Ecto neural progenitor cell (in vitro differentiated cells): ENCODE measurements at regions not wholly inside any gene's neighbourhood (a gene's known extent, or its start where the extent isn't known, plus 50 kb on each side); places are given as distances from the start of the nearest gene placed in this dataset.
"Not testable (repeated sequence)": the region's sequence is repeated elsewhere in the genome, so short reads cannot be mapped to it uniquely, and the experiment has no call there.

Source experiments
- DNase-seq: peaks from one replicate; pipeline ENCODE4 v3.0.0-alpha.2; 2018; ENCODE audit warnings: low spot score

- DNase-seq, result no peak
These were observed 153.6 kb downstream of the MAGEB17 start for GRCh38 chrX:16320765-16321355.

- DNase-seq, result no peak
These were observed 166.2 kb downstream of the MAGEB17 start for GRCh38 chrX:16333453-16333852.

GRCh38 chrX:16335181-16335580 is 167.9 kb downstream of the MAGEB17 start:
- no peak for DNase-seq

- no peak for DNase-seq
These were observed 180.8 kb downstream of the MAGEB17 start for GRCh38 chrX:16347968-16348670.

GRCh38 chrX:16357902-16358301 is 190.6 kb downstream of the MAGEB17 start:
- no peak for DNase-seq

- DNase-seq, result not testable (repeated sequence)
These were observed 192.8 kb downstream of the MAGEB17 start for GRCh38 chrX:16360056-16360455.

GRCh38 chrX:16368696-16369095 is 201.4 kb downstream of the MAGEB17 start:
- DNase-seq, result no peak

GRCh38 chrX:16376056-16376455 is 208.8 kb downstream of the MAGEB17 start:
- no peak for DNase-seq

GRCh38 chrX:16386126-16386525 is 218.8 kb downstream of the MAGEB17 start:
- DNase-seq, result no peak

- DNase-seq, result no peak
These were observed 225.3 kb downstream of the MAGEB17 start for GRCh38 chrX:16392597-16392996.

GRCh38 chrX:16394290-16394689 is 227.0 kb downstream of the MAGEB17 start:
- DNase-seq, result no peak

- no peak for DNase-seq
These were observed 236.5 kb downstream of the MAGEB17 start for GRCh38 chrX:16403808-16404207.

GRCh38 chrX:16416588-16416987 is 233.4 kb upstream of the S100G start:
- DNase-seq, result no peak

- DNase-seq, result no peak
These were observed 231.3 kb upstream of the S100G start for GRCh38 chrX:16418650-16419049.

GRCh38 chrX:16427668-16428067 is 222.3 kb upstream of the S100G start:
- no peak for DNase-seq

- DNase-seq, result no peak
These were observed 220.6 kb upstream of the S100G start for GRCh38 chrX:16429406-16429805.

- DNase-seq, result no peak
These were observed 218.7 kb upstream of the S100G start for GRCh38 chrX:16431266-16431665.

GRCh38 chrX:16433021-16433420 is 216.9 kb upstream of the S100G start:
- DNase-seq, result no peak

GRCh38 chrX:16435399-16435986 is 214.5 kb upstream of the S100G start:
- DNase-seq, result no peak

- DNase-seq, result peak; percentile 85
These were observed 213.4 kb upstream of the S100G start for GRCh38 chrX:16436348-16437188.

GRCh38 chrX:16440446-16440845 is 209.5 kb upstream of the S100G start:
- no peak for DNase-seq

- no peak for DNase-seq
These were observed 205.6 kb upstream of the S100G start for GRCh38 chrX:16444353-16444752.
